HG03354 (cell line): ENCODE measurements at regions not wholly inside any gene's neighbourhood (a gene's known extent, or its start where the extent isn't known, plus 50 kb on each side); places are given as distances from the start of the nearest gene placed in this dataset.
"Not testable (repeated sequence)": the region's sequence is repeated elsewhere in the genome, so short reads cannot be mapped to it uniquely, and the experiment has no call there.

Experiments used
- ATAC-seq: cut with Tn5 transposase; IDR thresholded peaks from one replicate; pipeline ENCODE4 v1.9.1; 2021; ENCODE audit warnings: mild to moderate bottlenecking; ENCODE audit not compliant: unreplicated experiment, poor library complexity, severe bottlenecking

- ATAC-seq = not testable (repeated sequence)
Observed at GRCh38 chr9:66601472-66601871, 299.1 kb upstream of the ZNF658 start.

GRCh38 chr9:66631521-66632046, 268.9 kb upstream of the ZNF658 start:
- not testable (repeated sequence) for ATAC-seq

GRCh38 chr9:66647675-66648074, 252.8 kb upstream of the ZNF658 start:
- ATAC-seq = not testable (repeated sequence)

GRCh38 chr9:66690242-66690641, 210.3 kb upstream of the ZNF658 start:
- ATAC-seq = not testable (repeated sequence)

- peak; percentile 55 for ATAC-seq
Observed at GRCh38 chr9:66695561-66696240, 204.8 kb upstream of the ZNF658 start.

- not testable (repeated sequence) for ATAC-seq
Observed at GRCh38 chr9:66697343-66698065, 203.0 kb upstream of the ZNF658 start.

- ATAC-seq = not testable (repeated sequence)
Observed at GRCh38 chr9:66698066-66698455, 202.5 kb upstream of the ZNF658 start.

GRCh38 chr9:66701411-66702377, 198.8 kb upstream of the ZNF658 start:
- ATAC-seq = peak; percentile 39

- ATAC-seq = not testable (repeated sequence)
Observed at GRCh38 chr9:66711553-66711952, 189.0 kb upstream of the ZNF658 start.

- ATAC-seq = peak; percentile 87
Observed at GRCh38 chr9:66712870-66713269, 187.7 kb upstream of the ZNF658 start.

GRCh38 chr9:66713552-66713951, 187.0 kb upstream of the ZNF658 start:
- ATAC-seq = not testable (repeated sequence)

GRCh38 chr9:66720845-66721244, 179.7 kb upstream of the ZNF658 start:
- not testable (repeated sequence) for ATAC-seq

GRCh38 chr9:66727540-66727939, 173.0 kb upstream of the ZNF658 start:
- ATAC-seq = not testable (repeated sequence)

GRCh38 chr9:66736686-66737085, 163.8 kb upstream of the ZNF658 start:
- not testable (repeated sequence) for ATAC-seq

GRCh38 chr9:66738418-66738817, 162.1 kb upstream of the ZNF658 start:
- ATAC-seq = not testable (repeated sequence)

- not testable (repeated sequence) for ATAC-seq
Observed at GRCh38 chr9:66740136-66740535, 160.4 kb upstream of the ZNF658 start.

- ATAC-seq = not testable (repeated sequence)
Observed at GRCh38 chr9:66745846-66746245, 154.7 kb upstream of the ZNF658 start.

GRCh38 chr9:66752324-66752923, 148.1 kb upstream of the ZNF658 start:
- ATAC-seq = not testable (repeated sequence)

GRCh38 chr9:66759825-66760492, 140.6 kb upstream of the ZNF658 start:
- ATAC-seq = not testable (repeated sequence)
